Transverse colon (tissue), 4 donors: ENCODE measurements at regions not wholly inside any gene's neighbourhood (a gene's known extent, or its start where the extent isn't known, plus 50 kb on each side); places are given as distances from the start of the nearest gene placed in this dataset.
"Not testable (repeated sequence)": the region's sequence is repeated elsewhere in the genome, so short reads cannot be mapped to it uniquely, and the experiment has no call there.

Source experiments
- CTCF ChIP-seq, 5 experiments: fragments of 200-600 bp in 3 of 5; fragments of 450-650 bp in 2 of 5; sonication (generic) in 3 of 5; IDR thresholded peaks; 1 replicate in 2 of 5; 2 replicates in 3 of 5; pipeline ENCODE4 v1.5.1; 2016 to 2017; ENCODE audit warnings: antibody characterized with exemption in 5 of 5, inconsistent platforms in 3 of 5, mild to moderate bottlenecking in 2 of 5, moderate library complexity in 1 of 5
- POLR2AphosphoS5 ChIP-seq, 3 donors: sonication (generic); formaldehyde crosslinking; IDR thresholded peaks; one replicate each; pipeline ENCODE4 v1.6.1; 2016; ENCODE audit warnings: antibody characterized with exemption in 3 of 3

GRCh38 chrY:3405585-3405984, 173.3 kb upstream of the TGIF2LY start:
- peak in 3 of 5 experiments; percentile 24 to 51 (median 49) for TF ChIP-seq CTCF (IDR thresholded peaks at IDR 0.05)
- TF ChIP-seq POLR2AphosphoS5 (IDR thresholded peaks at IDR 0.05): not testable (repeated sequence)
